Cardiac muscle cell (in vitro differentiated cells and primary cell): ENCODE measurements at regions not wholly inside any gene's neighbourhood (a gene's known extent, or its start where the extent isn't known, plus 50 kb on each side); places are given as distances from the start of the nearest gene placed in this dataset.

Experiments
- DNase-seq, 2 donors: peaks; one replicate each; pipeline versions ENCODE4 v3.0.0 to v3.0.0-alpha.2; 2010 to 2017; ENCODE audit warnings: low read depth in 1 of 2, low spot score in 1 of 2
- H3K27ac ChIP-seq: fragments of 200-600 bp; sonication (generic); 2 replicates; pipeline ENCODE4 v1.5.1; 2016
- H3K27me3 ChIP-seq: fragments of 200-600 bp; sonication (generic); 2 replicates; pipeline ENCODE4 v1.6.0; 2016; ENCODE audit warnings: control low read depth
- H3K36me3 ChIP-seq: fragments of 200-600 bp; sonication (generic); 2 replicates; pipeline ENCODE4 v1.5.1; 2016; ENCODE audit warnings: control low read depth
- H3K4me1 ChIP-seq: fragments of 200-600 bp; sonication (generic); 2 replicates; pipeline ENCODE4 v1.8.1; 2017; ENCODE audit warnings: low read depth, mild to moderate bottlenecking, mixed run types
- H3K4me3 ChIP-seq: fragments of 200-600 bp; sonication (generic); 2 replicates; pipeline ENCODE4 v1.5.1; 2016; ENCODE audit warnings: mild to moderate bottlenecking
- H3K9me3 ChIP-seq: fragments of 200-600 bp; sonication (generic); 2 replicates; pipeline ENCODE4 v1.5.1; 2017; ENCODE audit warnings: low read depth, mild to moderate bottlenecking, control low read depth
- TF ChIP-seq, protein P1 (sequence below): IDR thresholded peaks from 2 replicates; pipeline ENCODE4 v1.5.1; 2012; ENCODE audit warnings: low read depth, mild to moderate bottlenecking, low read length

DNA sequence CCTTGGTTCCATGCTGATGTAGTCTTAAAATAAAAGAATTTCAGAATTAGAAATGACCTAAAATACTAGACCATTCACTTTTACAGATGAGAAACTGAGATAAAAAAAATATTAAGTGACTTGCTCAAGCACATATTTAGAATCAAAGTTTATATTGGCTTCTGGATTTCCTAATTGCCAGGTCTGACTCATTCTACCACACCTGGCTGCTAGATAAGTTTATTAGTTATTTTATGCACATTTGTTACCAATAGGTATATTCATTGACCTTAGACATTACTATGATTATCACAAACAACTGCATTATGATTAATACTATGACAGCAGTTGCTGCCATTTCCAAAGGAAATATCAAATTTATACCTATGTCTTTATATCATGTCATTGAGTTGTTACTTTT, 497.5 kb downstream of the RWDD3 start:
- DNase-seq = no peak
- Histone ChIP-seq H3K27ac (no peak overlapping the region), H3K36me3 (no peaks in the 10 kb centered on the region), H3K4me1 (no peaks in the 10 kb centered on the region), H3K9me3 (no peaks in the 10 kb centered on the region), H3K4me3 (no peak overlapping the region), H3K27me3 (no peaks in the 10 kb centered on the region)
- TF ChIP-seq, protein P1, sequence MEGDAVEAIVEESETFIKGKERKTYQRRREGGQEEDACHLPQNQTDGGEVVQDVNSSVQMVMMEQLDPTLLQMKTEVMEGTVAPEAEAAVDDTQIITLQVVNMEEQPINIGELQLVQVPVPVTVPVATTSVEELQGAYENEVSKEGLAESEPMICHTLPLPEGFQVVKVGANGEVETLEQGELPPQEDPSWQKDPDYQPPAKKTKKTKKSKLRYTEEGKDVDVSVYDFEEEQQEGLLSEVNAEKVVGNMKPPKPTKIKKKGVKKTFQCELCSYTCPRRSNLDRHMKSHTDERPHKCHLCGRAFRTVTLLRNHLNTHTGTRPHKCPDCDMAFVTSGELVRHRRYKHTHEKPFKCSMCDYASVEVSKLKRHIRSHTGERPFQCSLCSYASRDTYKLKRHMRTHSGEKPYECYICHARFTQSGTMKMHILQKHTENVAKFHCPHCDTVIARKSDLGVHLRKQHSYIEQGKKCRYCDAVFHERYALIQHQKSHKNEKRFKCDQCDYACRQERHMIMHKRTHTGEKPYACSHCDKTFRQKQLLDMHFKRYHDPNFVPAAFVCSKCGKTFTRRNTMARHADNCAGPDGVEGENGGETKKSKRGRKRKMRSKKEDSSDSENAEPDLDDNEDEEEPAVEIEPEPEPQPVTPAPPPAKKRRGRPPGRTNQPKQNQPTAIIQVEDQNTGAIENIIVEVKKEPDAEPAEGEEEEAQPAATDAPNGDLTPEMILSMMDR = no peak

DNA sequence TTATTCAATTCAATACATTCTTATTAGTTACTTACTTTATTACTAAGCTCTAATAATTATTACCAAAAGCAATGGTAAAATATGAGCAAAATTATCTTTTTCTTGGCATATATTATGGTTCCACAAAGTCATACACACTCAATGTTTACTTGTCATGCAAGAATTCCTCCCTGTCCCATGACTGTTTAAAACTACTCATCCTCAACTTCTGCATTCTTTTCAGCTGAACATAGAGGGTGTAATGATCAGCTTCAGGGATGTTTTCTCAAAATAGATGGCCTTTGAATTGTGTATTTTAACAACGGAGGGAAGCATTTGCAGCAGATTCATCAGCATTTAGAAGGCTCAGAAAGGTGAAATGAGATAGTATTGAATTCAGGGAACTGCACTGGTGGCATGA, 499.0 kb downstream of the RWDD3 start:
- TF ChIP-seq, protein P1 = no peak
- no peaks in the 10 kb centered on the region for H3K9me3 ChIP-seq
- no peak overlapping the region for H3K4me3 ChIP-seq
- no peaks in the 10 kb centered on the region for H3K36me3 ChIP-seq
- DNase-seq = no peak
- H3K27ac ChIP-seq = no peak overlapping the region
- H3K27me3 ChIP-seq = no peaks in the 10 kb centered on the region
- H3K4me1 ChIP-seq = no peaks in the 10 kb centered on the region

DNA sequence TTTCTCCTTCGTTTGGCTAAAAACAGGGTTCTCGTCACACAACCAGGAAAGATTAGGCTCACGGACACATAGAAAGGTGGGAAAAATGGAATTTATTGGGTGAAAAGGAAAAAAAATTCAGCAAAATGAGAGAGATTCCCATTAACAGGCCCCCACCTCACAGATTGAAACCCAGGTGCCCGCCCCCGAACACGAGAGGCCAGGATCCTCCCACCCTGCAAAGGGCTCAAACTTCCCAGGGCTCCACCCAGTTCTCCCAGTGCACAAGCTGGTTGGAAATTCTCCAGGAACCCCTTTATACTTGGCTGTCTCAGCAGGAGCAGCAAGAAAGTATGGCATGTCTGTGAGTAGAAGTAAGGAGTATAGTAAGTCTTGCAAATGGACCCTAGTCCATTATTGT, 499.7 kb downstream of the RWDD3 start:
- H3K36me3 ChIP-seq = no peaks in the 10 kb centered on the region
- DNase-seq = no peak
- no peaks in the 10 kb centered on the region for H3K27me3 ChIP-seq
- H3K9me3 ChIP-seq = no peaks in the 10 kb centered on the region
- no peaks in the 10 kb centered on the region for H3K4me1 ChIP-seq
- no peak overlapping the region for H3K4me3 ChIP-seq
- TF ChIP-seq, protein P1 = no peak
- H3K27ac ChIP-seq = no peak overlapping the region

DNA sequence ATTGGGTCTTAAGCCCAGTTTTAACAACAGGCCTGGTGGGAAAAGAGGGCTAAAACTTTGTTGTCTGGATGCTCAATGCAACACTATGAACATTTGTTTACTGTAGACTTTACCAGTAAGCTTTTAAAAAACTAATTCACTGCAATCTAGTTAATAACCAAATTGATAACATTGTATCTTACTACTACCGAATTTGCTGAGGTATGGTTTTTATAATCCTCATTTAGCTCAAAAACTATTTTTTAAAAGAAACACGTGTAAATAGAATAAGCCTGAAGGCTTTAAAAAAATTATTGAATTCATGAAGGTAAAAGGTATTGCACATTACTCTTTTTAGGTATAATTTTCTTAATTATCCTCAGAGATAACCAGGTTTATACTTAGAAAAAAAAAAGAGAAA, 500.6 kb downstream of the RWDD3 start:
- no peaks in the 10 kb centered on the region for H3K27me3 ChIP-seq
- H3K27ac ChIP-seq = no peak overlapping the region
- H3K36me3 ChIP-seq = no peaks in the 10 kb centered on the region
- DNase-seq = no peak
- TF ChIP-seq, protein P1 = no peak
- H3K4me3 ChIP-seq = no peak overlapping the region
- H3K4me1 ChIP-seq = no peaks in the 10 kb centered on the region
- no peaks in the 10 kb centered on the region for H3K9me3 ChIP-seq

DNA sequence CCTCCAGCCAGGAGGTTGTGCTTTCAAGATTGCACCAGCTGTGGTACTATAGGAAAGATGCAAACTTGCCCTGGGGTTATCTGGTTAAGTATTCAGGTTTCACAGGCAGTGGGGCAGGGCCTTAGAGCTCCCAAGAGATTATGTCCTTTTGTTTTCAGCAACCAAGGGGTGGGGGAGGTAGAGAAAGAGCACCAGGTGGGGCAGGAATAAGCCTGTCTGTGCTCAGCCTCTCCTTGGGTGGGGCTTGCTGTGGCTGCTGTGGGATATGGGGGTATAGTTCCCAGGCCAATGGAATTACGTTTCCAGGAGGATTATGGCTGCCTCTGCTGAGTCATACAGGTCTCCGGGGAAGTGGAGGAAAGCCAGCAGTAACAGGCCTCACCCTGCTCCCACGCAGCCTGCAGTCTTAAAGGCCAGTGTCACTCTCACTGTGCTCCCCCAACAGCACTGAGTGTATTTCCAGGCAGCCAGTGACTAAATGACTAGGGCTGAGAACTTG, 508.6 kb downstream of the RWDD3 start:
- no peaks in the 10 kb centered on the region for H3K36me3 ChIP-seq
- no peaks in the 10 kb centered on the region for H3K27me3 ChIP-seq
- no peak overlapping the region for H3K4me3 ChIP-seq
- H3K4me1 ChIP-seq = no peaks in the 10 kb centered on the region
- H3K27ac ChIP-seq = peak overlapping the region; percentile 26
- TF ChIP-seq, protein P1 = no peak
- peak in 1 of 2 donors; percentile 78 for DNase-seq
- H3K9me3 ChIP-seq = no peaks in the 10 kb centered on the region

DNA sequence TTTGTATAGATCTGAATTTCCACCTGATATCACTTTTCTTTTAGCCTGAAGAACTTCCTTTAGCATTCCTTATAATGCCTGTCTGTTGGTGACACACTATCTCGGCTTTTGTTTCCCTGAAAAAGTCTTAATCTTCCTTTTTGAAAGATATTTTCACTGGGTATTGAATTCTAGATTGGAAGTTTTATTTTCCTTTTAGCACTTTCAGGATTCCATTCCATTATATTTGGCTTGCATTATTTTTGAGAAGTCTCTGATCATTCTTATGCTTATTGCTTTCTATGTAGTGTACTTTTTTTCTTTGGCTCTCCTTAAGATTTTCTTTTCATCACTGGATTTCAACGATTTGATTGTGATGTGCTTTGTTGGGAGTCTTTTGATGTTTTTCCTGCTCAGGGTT, 510.7 kb downstream of the RWDD3 start:
- Histone ChIP-seq H3K36me3 (no peaks in the 10 kb centered on the region), H3K27ac (no peak overlapping the region), H3K4me3 (no peak overlapping the region), H3K9me3 (no peaks in the 10 kb centered on the region), H3K4me1 (no peaks in the 10 kb centered on the region), H3K27me3 (no peaks in the 10 kb centered on the region)
- no peak for DNase-seq
- TF ChIP-seq, protein P1 = no peak
